ENCODE measurements at regions not wholly inside any gene's neighbourhood (a gene's known extent, or its start where the extent isn't known, plus 50 kb on each side); places are given as distances from the start of the nearest gene placed in this dataset.
"Not testable (repeated sequence)": the region's sequence is repeated elsewhere in the genome, so short reads cannot be mapped to it uniquely, and the experiment has no call there.

GRCh38 chr4:138398322-138398721 is 156.2 kb upstream of the SLC7A11 start:
- no peak for DNase-seq (ENCODE audit: low read depth)

DNA sequence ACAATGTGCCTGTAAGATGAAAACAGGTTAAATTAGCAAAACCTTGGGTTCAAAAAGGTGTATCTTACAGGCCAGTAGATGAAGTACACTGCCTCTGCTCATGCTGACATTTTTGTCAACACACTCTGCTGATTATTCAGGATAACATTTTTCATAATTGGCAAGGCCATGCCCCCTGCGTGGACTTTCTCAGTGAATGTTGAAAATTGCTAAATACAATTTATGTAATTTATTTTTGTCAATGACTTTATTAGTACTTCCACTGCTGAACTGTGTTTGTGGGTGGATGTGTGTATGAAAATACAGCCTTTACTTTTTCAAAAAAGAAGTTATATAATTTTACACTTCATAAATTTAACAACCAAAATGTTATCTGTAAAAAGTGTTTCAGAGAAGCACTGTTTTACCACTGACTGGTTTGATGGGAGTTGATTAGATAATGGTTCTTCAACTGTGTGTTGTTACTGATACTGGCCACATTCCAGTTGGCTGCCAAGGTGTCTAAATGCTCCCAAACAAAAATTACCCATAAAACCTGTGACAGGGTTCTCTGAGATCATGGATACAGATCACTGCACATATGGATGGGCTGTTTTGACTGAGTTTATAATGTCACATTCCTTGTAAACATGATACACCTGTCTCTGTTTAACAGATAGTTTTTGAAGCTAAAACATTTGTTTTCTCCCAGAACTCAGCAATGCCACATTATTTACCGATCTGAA is 151.9 kb upstream of the SLC7A11 start:
- no peak for DNase-seq (ENCODE audit: low read depth)

DNA sequence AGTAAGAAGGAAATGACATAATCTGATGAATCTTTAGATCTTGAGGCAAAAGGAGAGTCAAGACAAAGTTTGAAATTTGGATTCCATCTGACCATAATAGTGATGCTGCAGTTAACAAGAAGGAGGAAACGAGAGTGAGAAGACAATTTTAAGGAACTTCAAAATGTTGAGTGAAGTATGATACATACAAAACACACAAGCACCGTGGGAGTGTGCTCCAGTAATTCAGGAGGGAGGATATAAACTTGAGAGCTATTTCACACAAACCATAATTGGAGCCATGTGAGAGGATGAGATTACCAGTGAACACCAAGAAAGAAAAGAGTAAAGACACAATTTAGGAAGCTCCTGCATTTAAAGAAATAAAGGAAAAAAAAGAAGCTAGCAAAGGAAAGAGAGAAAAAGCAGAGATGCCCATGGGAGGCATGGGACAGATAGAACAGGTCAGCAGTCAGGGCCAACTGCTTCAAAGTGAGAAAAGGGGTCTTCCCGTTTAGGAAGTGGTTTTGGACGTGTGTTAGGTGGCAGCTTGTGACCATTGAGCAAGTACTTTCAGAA is 150.7 kb upstream of the SLC7A11 start:
- no peak for DNase-seq (ENCODE audit: low read depth)

DNA sequence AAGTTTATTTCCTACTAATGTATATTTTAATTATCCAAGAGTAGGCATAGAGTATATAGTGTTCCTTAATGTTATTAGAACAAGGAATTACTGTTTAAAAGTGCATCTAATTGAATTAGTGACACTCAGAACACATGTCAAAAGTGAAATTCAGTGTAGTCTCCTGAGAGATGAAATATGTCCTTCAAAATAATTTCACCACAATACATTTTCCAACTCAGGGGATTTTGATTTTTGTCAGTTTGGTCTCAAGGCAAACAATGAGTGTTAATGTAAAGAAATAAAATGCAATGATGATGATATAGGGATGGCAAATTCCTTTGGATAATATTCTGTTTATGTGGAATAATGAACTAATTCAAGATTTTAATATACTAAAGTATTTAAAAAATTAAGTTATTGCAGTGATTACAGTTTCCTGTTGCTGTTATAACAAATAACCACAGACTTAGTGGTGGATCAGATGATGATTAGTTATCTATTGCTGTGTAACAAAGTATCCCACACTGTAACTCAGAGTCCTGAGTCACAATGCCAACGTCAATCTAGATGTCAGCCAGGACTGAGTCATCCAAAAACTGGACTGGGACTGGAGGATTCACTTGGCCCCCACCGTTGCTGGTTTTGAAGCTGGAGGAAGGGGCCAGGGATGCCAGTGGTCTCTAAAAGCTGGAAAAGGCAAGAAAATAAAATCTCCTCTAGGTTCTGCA is 148.0 kb upstream of the SLC7A11 start:
- peak; percentile 52 for DNase-seq (ENCODE audit: low read depth)

- DNase-seq (ENCODE audit: low read depth), result no peak
Measured at GRCh38 chr4:138374947-138375346, 132.8 kb upstream of the SLC7A11 start.

DNA sequence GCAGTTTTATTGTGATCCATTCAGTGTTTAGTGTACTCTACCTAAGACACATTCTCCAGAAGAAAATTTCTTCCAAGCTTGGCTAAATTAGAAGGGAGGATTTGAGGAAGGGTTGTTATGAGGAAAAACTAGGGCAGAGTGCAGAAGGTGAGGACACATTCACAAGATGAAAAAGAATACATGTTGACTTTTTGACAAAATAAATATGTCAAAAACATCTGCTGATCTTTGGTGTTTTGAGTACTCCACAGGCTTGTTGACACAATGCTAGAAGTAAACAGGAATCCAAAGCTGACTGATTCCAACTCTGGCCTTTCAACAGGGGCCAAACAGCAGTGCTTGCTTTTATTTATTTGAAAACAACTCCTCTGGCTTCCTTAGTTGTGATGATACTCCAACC is 125.8 kb upstream of the SLC7A11 start:
- no peak for DNase-seq (ENCODE audit: low read depth)

- DNase-seq (ENCODE audit: low read depth), result not testable (repeated sequence)
Measured at GRCh38 chr4:138352446-138352845, 110.3 kb upstream of the SLC7A11 start.

GRCh38 chr4:138348055-138348454 is 105.9 kb upstream of the SLC7A11 start:
- DNase-seq (ENCODE audit: low read depth), result peak; percentile 10

DNA sequence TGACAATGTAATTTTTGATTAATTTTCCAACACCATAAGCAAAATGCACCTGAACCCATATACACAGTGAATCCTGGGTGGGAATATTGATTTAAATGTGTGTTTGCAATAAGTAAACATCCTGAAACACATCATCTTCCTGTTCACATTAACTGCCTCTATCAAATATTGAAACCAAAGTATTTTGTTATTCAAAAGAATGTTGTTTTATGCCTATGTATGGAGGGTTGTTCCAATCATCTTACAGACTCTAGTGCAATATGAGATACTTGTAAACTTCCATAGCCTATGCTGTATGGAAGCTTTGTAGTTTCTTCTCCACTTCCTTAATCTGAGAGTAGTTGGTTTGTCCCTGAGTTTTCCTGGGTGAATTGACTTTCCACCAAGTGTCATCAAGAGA is 105.4 kb upstream of the SLC7A11 start:
- DNase-seq (ENCODE audit: low read depth), result no peak

- DNase-seq (ENCODE audit: low read depth), result no peak
Measured at GRCh38 chr4:138344851-138345250, 102.7 kb upstream of the SLC7A11 start.

DNA sequence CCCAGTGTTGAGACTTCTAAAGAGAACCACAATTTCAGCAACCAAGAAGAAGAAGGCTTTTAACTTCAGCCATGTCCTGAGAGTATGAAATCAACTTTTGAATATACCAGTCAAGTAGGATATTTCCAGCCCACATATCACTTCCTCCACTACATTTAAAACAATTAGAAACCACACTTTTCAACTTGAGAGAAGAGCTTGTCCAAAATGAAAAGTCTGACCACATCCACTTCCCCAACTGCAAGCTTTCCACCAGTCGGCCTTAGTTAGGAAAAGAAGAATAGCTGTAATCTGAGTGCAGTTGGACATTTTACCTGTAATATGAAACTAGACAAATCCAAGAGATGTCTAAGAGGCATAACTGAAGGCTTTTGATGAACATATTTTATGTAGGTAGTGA is 101.9 kb upstream of the SLC7A11 start:
- no peak for DNase-seq (ENCODE audit: low read depth)

DNA sequence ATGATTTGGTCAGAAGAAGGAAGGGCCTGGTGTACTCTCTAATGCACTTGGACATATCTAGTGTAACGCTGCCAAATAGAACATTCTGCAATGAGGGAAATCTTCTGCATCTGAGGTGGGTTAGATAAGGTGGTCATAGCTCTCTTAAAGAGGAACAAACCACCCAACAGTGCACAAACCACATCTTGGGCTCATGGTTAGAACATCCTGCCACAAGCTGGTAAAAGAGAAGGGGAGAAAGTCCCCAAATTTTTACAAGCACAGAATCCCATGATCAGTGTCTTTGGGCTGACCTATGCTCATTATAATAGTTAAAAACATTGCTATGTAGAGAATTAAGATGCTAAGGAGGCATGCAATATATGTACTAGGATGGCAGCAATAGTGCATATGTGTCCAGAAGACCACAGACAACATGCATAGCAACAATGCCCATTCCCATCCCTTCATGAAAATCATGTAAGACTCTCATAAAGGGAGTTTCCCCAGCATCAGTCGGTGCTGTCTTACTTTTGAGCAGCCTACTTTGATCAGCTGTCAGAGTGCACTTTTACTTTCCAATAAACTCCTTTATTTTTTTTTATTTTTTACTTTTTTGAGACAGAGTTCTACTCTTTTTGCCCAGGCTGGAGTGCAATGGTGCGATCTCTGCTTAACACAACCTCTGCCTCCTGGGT is 99.7 kb upstream of the SLC7A11 start:
- DNase-seq (ENCODE audit: low read depth), result no peak

GRCh38 chr4:138338840-138339239 is 96.7 kb upstream of the SLC7A11 start:
- no peak for DNase-seq (ENCODE audit: low read depth)

GRCh38 chr4:138338222-138338621 is 96.1 kb upstream of the SLC7A11 start:
- not testable (repeated sequence) for DNase-seq (ENCODE audit: low read depth)

DNA sequence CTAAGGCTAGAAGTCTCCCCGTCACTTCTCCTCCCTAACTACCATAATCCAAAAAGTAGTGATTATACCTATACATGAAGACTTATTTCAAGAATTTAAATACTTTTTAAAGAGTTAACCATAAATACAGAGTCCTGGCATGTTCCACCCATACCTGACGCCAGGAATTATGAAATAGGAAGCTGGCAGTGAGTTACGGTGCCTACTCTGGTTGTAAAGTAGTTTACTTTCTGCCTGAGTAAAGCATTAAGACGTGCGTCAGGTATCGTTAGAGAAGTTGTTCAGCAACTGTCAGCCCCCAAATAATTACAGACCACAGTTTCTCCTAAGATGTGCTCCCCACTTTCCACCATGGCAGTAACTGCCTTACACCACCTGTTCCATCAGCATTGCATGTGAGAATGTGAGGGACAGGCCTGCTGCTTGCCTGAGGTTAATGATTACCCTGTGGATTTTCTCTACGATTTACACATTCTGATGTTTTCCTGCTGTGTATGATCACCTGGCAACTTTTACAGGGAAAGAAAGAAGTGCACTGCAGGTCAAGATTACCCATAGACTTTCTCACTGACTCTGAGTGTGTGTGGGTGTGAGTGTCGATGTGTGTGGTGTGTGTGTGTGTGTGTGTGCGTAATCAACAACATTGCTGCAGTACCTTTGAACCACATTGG is 92.3 kb upstream of the SLC7A11 start:
- no peak for DNase-seq (ENCODE audit: low read depth)

DNA sequence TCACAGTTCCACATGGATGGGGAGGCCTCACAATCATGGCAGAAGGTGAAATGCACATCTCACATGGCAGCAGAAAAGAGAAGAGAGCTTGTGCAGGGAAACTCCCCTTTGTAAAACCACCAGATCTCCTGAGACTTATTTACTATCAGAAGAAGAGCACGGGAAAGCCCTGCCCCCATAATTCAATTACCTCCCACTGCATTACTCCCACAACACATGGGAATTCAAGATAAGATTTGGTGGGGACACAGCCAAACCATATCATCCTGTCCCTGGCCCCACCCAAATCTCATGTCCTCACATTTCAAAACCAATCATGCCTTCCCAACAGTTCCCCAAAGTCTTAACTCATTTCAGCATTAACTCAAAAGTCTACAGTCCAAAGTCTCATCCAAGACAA is 90.3 kb upstream of the SLC7A11 start:
- not testable (repeated sequence) for DNase-seq (ENCODE audit: low read depth)

DNA sequence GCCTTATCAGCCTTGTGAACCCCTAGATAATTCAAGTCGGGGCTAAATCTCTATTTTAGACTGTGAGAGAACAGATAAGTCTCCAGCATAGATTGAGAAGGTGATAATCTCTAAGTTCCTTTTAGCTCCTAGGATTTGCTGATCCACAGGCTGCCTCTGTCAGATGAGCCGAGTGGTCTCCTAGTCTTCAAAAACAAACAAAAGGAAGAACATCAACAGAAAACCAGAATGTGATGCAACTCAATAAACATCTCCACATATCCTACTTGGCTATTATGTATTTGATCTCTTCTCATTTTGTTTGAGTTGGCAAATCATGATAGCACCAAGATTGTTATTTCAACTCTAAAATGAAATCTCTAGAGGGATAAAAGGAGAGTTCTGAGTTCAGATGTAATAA is 88.4 kb upstream of the SLC7A11 start:
- peak; percentile 50 for DNase-seq (ENCODE audit: low read depth)

GRCh38 chr4:138329506-138330070 is 87.4 kb upstream of the SLC7A11 start:
- no peak for DNase-seq (ENCODE audit: low read depth)

DNA sequence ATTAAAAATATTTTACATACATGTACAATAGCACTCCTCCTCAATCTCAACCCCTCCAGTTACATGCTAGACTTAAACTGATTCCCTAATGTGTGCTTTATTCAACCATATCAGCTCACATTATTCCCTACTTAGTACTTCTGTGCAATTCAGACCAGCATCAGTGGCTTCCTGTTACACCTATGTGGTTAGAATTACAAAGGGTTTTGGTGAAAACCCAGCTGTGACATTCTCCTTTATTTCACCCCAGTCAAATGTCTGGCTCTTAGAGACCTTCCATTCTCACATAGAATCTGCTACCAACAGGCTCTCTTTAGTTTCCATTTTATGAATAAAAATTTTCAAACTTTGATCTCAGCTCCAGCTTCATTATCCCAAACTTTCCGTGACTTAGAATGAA is 85.2 kb upstream of the SLC7A11 start:
- no peak for DNase-seq (ENCODE audit: low read depth)

DNA sequence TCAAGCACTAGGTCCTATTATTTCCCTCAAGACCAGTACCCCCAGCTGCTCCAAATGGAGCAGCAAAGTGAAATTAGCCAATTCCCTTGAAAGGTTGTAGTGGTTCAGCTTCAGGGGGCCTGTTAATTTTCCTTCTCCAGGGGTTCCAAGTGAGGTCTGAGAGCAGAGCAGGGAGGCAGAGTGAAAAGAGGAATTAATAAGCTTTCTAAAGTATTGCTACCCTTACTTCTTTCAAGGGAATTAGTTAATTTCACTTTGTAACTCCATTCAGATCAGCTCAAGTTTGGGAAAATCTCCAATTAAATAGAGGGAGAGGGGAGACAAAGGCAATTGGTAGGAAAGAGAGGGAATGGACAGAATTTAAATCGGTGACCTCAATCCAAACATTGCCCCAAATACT is 78.7 kb upstream of the SLC7A11 start:
- no peak for DNase-seq (ENCODE audit: low read depth)

- no peak for DNase-seq (ENCODE audit: low read depth)
Measured at GRCh38 chr4:138320030-138320429, 77.9 kb upstream of the SLC7A11 start.

- DNase-seq (ENCODE audit: low read depth), result no peak
Measured at GRCh38 chr4:138317175-138317748, 75.1 kb upstream of the SLC7A11 start.
